Kidney glomerular epithelial cell (primary cell): ENCODE measurements at regions not wholly inside any gene's neighbourhood (a gene's known extent, or its start where the extent isn't known, plus 50 kb on each side); places are given as distances from the start of the nearest gene placed in this dataset.
"Not testable (repeated sequence)": the region's sequence is repeated elsewhere in the genome, so short reads cannot be mapped to it uniquely, and the experiment has no call there.

Source experiments
- DNase-seq: peaks from one replicate; lab custom pipeline; 2025; lab: John Stamatoyannopoulos, UW

DNA sequence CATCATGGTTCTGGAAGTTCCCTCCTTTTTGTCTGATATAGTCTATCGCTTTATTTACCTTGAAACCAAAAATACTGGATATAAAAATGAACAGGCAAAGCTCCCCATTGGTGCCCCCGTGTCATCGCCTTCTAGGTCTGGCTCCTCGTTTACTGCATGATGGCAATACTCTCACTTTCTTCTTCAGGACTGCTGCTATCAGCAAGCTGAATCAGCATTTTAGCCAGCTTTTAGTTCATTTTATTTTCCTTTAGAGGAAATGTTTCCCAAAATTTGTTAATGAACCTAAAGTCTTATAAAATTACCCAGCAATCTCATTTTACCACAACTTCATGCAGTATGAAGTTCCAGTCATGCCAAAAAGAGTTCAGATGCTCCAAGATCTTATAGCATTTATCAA is 80.5 kb downstream of the ZIC3 start:
- no peak for DNase-seq

DNA sequence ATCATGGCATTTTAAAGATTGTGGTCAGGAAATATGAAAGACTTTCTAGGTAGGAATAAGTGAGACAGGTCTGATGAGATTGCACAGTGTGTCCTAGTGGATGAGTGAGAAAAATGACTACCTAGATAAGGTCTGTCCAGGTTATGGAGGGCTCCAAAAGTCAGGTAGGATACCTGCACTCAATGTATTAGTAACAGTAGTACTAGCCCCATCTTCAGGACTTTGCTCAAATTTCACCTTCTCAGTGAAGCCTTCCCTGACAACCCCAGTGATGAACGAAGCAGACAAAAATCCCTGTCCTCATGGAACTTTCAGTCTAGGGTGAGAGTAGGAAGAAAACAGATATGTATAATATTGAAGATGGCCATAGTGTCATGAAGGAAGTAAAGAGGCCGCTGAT is 85.7 kb downstream of the ZIC3 start:
- no peak for DNase-seq

DNA sequence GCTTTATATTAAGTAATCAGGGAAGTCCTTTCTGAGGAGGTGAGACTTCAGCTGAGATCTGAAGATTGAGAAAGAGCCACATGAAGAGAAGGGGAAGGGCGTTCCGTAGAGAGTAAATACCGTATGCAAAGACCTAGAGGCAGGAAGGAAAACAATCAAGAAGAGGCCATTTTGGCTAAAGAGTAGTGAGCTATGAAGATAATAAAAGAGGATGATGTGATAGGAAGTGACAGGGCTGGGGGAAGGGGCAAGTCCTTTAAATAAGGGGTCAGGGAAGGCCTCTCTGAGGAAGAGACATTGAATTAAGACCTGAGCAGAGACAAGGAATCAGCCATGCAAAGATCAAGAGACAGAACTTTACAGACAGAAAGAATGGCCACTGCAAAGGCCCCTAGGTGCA is 86.2 kb downstream of the ZIC3 start:
- no peak for DNase-seq

DNA sequence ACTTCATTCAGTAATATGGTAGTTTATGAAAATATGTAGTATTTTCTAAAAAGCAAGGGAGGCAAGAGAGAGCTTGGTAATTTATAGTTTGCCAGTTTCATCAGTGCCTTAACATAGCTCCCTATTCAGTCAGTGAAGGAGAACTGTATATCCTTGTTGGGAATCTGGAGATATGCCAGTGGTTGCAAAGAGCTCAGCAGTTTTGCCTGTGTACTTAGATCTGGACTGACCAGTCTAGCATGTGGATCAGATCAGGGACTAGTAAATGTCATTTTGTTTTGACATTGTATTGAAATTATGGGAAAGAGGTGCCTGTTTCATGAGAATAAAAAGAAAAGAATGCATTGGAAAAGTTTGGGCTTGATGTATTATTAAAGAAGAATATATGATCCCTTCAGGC is 88.6 kb downstream of the ZIC3 start:
- DNase-seq = no peak

DNA sequence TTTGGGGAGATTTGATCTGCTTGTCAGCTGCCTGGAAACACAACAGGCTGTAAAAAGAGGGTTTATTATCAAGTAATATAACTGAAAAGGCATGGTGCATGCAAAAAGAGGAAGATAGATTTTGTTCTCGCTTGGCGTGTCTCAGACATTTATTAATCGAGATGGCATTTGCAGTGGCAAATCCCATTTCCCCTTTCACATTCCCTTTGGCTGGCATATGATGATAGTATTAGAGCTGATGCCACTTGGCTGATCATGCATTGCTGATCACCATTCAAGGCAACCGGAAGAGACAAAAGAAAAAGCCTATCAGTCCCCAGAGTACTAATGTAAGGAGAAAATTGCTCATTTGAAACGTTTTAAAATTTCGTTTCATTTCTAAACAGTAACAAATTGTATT is 101.8 kb downstream of the ZIC3 start:
- no peak for DNase-seq

DNA sequence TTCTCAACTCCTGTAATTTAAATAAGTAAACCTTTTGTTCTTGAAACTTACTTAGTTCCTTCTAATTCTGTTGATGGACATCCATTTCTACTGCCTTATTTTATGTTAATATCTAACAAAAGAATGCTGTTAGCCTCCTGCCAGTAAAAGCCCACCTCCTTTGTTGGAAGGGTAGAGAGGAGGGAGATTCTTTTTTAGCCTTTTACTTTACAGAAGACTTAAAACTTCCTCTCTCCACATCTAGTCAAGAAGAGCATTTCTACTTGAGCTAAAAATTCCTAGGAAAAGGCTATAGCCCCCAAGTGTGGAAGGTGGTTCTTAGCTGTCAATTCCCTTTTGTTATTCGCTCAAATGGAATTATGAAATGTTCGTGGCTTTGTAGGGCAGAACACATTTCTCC is 118.7 kb downstream of the ZIC3 start:
- no peak for DNase-seq

DNA sequence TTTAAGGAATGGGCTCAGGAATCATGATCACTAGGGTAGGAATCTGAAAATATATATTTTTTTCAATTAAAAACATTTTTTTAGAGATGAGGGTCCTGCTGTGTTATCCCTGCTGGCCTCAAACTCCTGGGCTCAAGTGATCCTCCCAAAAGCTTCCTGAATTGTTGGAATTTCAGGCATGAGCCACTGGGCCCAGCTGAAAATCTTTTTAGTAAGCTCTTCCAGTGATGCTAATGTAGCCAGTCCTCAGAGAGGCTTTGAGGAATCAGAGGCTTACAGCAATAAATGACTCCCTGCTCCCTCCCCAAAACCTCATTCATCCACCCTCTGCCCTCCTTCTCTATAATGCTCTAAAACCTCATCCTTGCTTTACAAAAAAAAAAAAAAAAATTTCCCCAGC is 129.5 kb downstream of the ZIC3 start:
- DNase-seq = no peak

DNA sequence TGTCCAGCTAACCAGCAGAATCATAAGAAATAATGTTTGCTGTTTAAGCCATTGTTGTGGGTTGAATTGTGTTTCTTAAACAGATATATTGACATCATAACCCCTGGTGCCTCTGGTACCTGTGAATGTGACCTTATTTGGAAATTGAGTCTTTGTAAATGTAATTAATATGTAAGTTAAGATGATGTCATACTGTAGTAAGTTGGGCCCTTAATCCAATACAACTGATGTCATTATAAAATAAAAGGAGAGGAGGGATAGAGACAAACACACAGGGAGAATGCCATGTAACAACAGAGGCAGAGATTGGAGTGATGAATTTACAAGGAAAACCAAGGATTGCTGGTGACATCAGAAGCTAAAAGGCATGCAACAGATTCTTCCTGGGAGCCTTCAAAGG is 141.4 kb downstream of the ZIC3 start:
- no peak for DNase-seq

DNA sequence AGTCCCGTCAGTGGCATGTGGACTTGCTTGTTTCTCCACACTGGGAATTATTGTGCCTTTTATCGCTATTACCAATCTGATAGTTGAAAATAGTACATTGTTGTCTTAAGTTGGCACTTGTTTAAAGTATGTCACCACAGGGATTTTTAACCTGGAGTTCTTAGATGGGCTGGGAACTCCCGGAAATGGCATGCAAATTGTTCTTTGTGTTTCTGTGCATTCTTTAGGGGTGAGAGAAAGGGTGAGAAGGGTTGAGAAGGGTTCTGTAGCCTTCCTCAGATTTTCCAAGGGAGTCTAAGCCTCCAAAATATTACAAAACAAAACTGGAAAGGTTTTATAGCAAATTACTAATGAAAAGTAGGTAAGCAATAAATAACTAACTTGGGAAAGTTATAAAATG is 176.9 kb downstream of the ZIC3 start:
- no peak for DNase-seq

DNA sequence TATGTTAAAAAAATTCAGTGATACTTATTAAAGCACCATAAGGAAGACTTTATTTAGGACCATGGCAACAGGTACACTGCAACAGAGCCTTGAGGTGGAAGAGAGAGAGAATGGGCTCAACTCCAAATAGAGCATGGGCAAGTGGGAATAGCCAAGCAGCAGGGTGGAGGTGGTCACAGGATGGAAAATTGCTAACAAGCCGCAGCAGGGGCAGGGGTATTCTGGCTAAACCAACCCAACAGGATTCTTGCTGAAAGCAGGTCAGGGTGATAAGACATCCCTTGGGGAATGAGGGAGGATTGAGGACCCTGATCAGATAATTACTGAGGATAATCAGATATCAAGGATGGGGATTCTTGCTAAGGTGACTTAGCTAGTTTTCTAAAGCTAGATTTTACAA is 177.5 kb downstream of the ZIC3 start:
- no peak for DNase-seq

DNA sequence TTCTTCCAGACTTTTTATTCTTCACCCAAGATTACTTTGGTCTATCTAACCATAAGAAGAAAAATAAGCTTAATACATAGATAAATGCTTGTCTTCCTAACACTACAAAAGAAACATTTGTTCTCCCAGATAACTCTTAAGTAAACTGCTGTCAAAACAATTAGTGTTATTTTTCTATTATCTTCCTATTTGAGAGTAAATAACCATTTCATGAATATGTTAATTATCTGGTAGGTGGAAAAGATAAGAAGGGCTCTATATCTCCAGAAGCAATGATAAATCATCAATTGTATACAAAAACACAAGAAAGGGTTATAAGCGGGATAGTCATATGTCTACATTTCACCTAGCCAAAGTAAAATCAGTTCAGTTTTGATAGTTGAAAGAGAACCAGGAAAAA is 180.4 kb downstream of the ZIC3 start:
- DNase-seq = no peak

DNA sequence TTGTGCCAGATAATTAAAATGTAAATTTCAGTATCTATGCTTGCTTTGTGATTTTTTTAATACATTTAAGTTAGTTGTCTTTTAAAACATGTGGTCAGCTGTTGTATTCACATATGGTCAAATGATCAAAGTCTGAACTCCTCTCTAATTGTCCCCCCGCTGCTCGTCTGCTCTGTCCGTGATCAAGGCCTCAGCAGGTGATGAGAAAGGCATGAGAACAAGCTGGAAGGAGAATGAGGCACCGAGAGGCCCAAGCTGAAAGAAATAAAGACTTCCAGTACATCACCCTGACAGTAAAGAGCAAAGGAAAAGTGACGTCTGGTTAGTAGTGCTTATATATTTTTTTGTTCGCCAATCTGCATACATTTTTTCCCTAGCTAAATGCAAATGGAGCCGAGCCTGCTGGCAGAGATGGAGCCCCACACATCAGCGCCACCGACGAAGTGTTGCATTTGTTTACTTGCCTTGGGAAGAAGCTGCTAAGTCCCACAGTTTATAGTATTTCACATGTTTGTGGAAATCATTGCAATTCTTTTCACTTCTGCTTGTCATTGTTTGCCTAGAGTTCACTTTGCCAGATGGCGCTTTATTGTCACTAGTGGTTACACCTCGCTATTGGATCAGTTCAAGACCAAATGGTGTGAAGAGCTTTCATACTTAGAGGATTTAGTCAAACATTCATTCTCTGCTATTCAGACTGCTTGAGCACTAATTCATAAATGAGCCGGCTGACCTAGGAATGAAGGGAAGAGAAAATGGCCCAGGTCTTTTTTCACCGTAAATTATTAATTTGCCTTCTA is 181.5 kb downstream of the ZIC3 start:
- DNase-seq = no peak

DNA sequence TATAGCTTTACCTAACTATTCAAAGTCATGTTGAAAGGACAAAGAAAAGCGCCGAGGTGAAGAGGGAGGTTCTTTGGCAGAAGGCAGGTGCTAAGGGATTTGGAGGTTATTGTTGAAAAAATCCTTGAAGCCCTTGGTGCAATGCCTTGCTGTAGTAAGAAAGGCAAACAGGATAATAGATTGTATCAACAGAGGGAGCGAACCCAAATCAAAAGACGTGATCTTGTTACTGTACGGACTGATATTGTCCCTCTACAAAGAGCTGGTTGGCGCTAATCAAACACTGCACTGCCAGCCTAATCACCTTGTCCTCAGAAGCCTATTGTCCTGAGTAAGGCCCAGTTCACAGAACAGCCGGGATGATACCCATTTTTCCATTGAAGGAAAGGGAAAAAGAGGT is 182.9 kb downstream of the ZIC3 start:
- DNase-seq = no peak

DNA sequence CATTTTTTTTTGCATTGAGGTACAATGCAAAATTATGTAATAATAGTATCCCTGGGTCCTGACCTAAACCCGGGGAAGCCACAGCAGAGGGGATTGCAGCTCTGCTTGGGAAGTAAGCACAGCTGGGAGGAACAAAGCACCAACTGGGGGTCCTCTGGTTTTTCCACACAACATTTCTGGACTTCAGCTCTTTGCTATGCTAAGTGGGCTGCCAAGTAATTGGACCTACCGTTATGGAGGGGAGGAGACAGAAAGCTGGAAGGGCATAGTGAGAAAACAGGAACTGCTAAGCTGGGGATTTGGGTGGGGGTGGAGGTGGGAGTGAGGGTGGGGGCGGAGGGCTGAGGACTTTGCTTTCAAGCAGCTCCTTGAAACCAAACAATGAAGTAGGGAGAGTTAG is 183.3 kb downstream of the ZIC3 start:
- no peak for DNase-seq

DNA sequence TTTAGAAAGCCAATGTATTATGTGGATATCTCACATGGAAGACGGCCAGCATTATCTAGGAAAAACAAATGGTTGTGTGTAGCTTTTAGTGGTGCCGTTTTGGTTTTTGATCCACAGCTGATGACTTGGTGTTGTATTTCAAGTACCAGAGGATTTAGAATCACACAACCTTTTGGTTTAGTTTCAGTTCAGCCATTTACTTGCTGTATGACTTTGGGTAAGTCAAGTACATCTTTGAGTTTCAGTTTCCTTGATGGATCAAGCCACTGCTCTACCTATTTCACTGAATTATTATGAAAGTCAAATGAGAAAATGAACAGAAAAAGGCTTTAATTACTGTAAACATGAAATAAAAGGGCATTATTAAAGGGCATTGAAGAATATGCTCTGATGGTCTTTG is 205.6 kb downstream of the ZIC3 start:
- no peak for DNase-seq

DNA sequence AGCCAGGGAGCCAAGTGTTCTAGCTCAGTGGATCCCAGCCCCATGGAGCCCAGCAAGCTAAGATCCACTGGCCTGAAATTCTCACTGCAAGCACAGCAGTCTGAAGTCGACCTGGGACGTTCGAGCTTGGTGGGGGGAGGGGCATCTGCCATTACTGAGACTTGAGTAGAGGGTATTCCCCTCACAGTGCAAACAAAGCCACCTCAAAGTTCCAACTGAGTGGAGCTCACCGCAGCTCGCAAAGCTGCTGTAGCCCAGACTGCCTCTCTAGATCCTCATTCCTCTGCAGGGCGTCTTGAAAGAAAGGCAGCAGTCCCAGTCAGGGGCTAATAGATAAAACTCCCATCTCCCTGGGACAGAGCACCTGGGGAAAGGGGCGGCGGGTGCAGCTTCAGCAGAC is 226.3 kb downstream of the ZIC3 start:
- DNase-seq = no peak

DNA sequence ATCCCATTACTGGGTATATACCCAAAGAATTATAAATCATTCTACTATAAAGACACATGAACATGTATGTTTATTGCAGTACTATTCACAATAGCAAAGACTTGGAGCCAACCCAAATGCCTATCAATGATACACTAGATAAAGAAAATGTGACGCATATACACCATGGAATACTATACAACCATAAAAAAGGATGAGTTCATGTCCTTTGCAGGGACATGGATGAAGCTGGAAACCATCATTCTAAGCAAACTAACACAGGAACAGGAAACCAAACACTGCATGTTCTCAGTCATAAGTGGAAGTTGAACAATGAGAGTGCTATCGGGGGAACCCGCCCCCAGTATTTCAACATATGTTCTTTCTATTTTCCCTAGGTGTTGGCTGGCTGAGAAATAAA is 232.0 kb downstream of the ZIC3 start:
- not testable (repeated sequence) for DNase-seq

DNA sequence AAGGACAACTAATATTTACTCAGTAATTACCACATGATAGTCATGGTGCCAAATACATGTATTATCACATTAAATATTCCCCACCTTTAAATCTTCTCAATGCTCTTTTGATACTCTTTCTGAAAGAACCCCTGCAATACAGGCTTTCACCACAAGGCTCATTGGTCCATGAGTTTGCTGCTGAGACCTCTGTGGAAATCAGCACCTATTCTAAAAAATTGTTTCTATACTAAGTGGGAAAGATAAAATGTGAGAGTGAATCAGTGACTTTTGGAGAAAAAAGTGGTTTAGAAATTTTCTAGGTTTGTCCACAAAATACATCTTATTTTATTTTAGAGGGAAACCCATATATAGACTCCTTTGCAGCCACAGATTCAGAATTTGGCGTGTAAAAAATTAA is 257.3 kb downstream of the ZIC3 start:
- no peak for DNase-seq

DNA sequence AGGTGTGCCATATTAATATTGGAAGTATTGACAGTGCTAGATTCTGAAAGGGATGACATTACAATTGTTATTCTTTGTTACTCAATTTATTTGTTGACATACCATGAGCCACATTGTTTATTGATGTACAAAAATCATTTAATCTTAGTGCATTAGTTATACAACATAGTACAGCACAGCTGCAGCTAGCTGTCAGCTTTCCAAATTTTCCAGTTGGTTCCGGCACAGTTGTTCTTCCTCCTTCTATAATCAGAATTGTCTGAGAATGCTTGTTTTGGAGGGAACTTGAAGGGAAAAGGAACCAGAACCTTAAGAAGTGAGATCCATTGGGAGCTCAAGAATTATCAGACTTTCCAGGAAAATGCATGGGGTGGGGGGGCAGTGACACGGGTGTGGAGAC is 281.4 kb downstream of the ZIC3 start:
- DNase-seq = no peak

DNA sequence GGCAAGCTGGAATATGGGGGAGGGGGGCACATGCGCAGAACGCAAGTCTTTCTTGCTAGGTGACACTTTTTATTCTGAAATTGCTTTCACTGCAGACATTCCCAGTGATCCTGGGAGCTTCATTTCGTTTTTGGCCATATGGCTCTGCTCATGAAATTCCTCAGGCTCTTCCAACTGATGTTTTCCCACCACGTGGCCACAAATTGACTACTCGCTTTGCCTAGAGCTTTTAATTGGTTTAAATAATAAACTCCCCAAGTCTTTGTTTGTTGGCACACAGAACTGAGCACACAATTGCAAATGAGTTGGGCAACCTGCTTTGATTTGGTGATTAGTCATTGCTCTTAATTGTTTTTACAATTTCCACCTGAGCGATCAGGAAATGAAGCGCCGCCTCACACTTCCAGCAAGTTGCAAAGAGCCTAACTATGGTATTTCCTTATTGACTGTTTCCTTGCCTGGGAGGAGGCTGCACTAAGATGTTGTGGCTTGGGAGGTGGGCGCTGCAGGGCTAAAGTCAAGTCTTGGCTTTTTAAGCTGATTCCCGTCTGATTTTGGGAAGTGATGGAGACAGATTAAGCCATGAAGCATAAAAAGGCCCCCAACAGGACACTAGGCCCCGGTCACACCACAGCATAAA is 282.5 kb downstream of the ZIC3 start:
- DNase-seq = no peak

DNA sequence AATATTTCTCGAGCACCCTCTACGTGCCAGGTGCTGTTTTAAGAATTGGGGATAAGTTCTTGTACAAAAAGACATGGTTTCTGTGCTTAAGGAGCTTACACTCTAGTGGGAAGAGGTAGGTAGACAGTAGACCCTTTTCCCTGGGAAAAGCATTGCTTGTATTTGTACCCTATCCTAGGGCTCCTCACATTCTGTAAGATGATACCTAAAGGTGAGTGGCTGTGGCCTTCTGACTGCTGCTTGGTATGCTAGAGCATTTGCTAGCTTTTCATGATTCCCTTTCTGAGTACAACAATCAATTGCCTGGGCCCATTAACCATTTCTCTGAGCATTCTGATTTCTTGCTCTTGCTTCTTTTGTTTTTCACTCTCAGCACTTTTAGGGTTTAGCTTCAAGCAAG is 286.6 kb downstream of the ZIC3 start:
- DNase-seq = no peak

DNA sequence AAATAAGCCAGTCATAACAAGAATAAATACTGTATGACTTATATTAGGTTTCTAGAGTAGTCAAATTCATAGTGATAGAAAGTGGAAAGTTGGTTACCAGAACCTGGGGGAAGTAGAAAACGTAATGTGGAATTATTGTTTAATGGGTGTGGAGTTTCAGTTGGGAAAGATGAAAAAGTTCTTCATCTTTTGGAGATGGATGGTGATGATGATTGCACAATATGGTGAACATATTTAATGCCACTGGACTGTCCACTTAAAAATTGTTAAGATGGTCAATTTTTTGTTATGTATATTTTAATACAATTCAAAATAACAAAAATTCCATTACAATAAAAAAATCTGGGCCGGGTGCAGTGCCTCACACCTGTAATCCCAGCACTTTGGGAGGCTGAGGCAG is 289.6 kb downstream of the ZIC3 start:
- no peak for DNase-seq

DNA sequence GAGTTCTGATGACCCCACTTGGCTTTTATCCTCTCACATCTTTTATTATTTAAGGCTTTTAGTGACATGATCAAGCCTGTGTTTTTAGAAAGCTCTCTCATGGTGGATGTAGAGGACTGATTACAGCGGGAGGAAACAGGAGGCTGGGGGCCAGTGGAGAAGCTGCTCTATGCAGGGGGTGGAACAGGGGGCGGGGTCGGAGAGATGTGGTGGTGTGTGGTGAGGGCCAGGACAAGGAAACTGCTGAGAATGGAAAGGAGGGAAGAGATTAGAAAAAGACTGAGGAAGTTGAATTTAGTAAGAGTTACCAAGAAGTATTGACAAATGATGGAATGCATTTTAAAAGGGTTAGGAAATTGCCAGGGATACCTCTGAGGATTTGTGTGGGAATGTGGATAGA is 292.2 kb downstream of the ZIC3 start:
- DNase-seq = no peak

DNA sequence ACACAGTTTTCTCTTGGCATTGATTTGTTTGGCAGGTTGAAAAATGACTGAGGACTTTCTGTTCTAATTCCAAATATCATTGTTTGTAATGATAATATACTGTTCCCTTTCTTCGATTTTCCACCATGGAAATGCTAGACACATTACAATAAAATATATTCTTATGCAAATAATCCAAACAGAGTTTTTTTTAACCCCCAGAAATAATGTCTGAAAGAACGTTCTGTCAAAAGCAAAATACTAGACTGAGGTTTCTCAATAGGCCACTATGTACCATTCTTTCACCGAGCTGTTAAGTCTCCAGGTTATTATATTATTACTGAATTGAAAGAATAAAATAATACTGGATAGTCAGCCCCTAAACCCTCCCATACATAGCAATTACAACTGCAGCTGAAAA is 312.5 kb downstream of the ZIC3 start:
- DNase-seq = no peak
